Osteocyte (in vitro differentiated cells): ENCODE measurements at regions not wholly inside any gene's neighbourhood (a gene's known extent, or its start where the extent isn't known, plus 50 kb on each side); places are given as distances from the start of the nearest gene placed in this dataset.
"Not testable (repeated sequence)": the region's sequence is repeated elsewhere in the genome, so short reads cannot be mapped to it uniquely, and the experiment has no call there.

Source experiments
- DNase-seq: peaks from one replicate; pipeline ENCODE4 v3.0.0; 2021; ENCODE audit warnings: mixed read lengths; ENCODE audit not compliant: unreplicated experiment; ENCODE audit errors: extremely low spot score
- H3K27ac Mint-ChIP-seq: one replicate; pipeline ENCODE4 v1.8.0; 2021; ENCODE audit warnings: mild to moderate bottlenecking, mixed read lengths; ENCODE audit not compliant: unreplicated experiment
- H3K27me3 Mint-ChIP-seq: one replicate; pipeline ENCODE4 v1.8.0; 2021; ENCODE audit warnings: mixed read lengths; ENCODE audit not compliant: unreplicated experiment
- H3K36me3 Mint-ChIP-seq: one replicate; pipeline ENCODE4 v1.8.0; 2021; ENCODE audit warnings: mixed read lengths; ENCODE audit not compliant: unreplicated experiment
- H3K4me1 Mint-ChIP-seq: one replicate; pipeline ENCODE4 v1.8.0; 2021; ENCODE audit warnings: mixed read lengths; ENCODE audit not compliant: unreplicated experiment
- H3K4me3 Mint-ChIP-seq: one replicate; pipeline ENCODE4 v1.8.0; 2021; ENCODE audit warnings: mild to moderate bottlenecking, moderate library complexity, mixed read lengths; ENCODE audit not compliant: unreplicated experiment
- H3K9me3 Mint-ChIP-seq: one replicate; pipeline ENCODE4 v1.8.0; 2021; ENCODE audit warnings: mixed read lengths; ENCODE audit not compliant: unreplicated experiment
- CTCF ChIP-seq: fragments of 200-600 bp; sonication (generic); IDR thresholded peaks from 2 replicates; pipeline ENCODE4 v1.5.0; 2021; ENCODE audit warnings: antibody characterized with exemption, mild to moderate bottlenecking, moderate library complexity

GRCh38 chr11:98061858-98062257 is 958.9 kb upstream of the CNTN5 start:
- Mint-ChIP-seq H3K4me1 (no peaks in the 10 kb centered on the region), H3K4me3 (no peak overlapping the region), H3K27ac (no peak overlapping the region), H3K9me3 (no peaks in the 10 kb centered on the region), H3K36me3 (no peaks in the 10 kb centered on the region), H3K27me3 (peaks cover 5% of the 10 kb centered on the region)
- no peak for DNase-seq
- no peak for TF ChIP-seq CTCF

GRCh38 chr11:98062714-98063113 is 958.0 kb upstream of the CNTN5 start:
- Mint-ChIP-seq H3K36me3 (no peaks in the 10 kb centered on the region), H3K9me3 (no peaks in the 10 kb centered on the region), H3K4me3 (no peak overlapping the region), H3K27ac (no peak overlapping the region), H3K27me3 (peaks cover 5% of the 10 kb centered on the region), H3K4me1 (no peaks in the 10 kb centered on the region)
- no peak for TF ChIP-seq CTCF
- DNase-seq = no peak

- no peak for DNase-seq
- no peaks in the 10 kb centered on the region for H3K4me1 Mint-ChIP-seq
These were observed 952.5 kb upstream of the CNTN5 start for GRCh38 chr11:98068251-98068650.

GRCh38 chr11:98069147-98069546 is 951.6 kb upstream of the CNTN5 start:
- not testable (repeated sequence) for H3K4me1 Mint-ChIP-seq, H3K27me3 Mint-ChIP-seq, H3K4me3 Mint-ChIP-seq, H3K27ac Mint-ChIP-seq, H3K36me3 Mint-ChIP-seq, H3K9me3 Mint-ChIP-seq, DNase-seq

More at GRCh38 chr11:98068251-98068650, 952.5 kb upstream of the CNTN5 start:
- Mint-ChIP-seq H3K4me3 (no peak overlapping the region), H3K27ac (no peak overlapping the region), H3K9me3 (no peaks in the 10 kb centered on the region), H3K27me3 (no peaks in the 10 kb centered on the region), H3K36me3 (no peaks in the 10 kb centered on the region)
- no peak for TF ChIP-seq CTCF

GRCh38 chr11:98069861-98070260 is 950.9 kb upstream of the CNTN5 start:
- Mint-ChIP-seq H3K36me3 (no peaks in the 10 kb centered on the region), H3K4me1 (no peaks in the 10 kb centered on the region), H3K27ac (no peak overlapping the region), H3K4me3 (no peak overlapping the region), H3K27me3 (no peaks in the 10 kb centered on the region), H3K9me3 (no peaks in the 10 kb centered on the region)
- TF ChIP-seq CTCF = no peak
- DNase-seq = no peak

GRCh38 chr11:98090861-98091505 is 929.8 kb upstream of the CNTN5 start:
- no peak for TF ChIP-seq CTCF
- Mint-ChIP-seq H3K4me3 (no peak overlapping the region), H3K9me3 (no peaks in the 10 kb centered on the region), H3K27ac (no peak overlapping the region), H3K4me1 (no peaks in the 10 kb centered on the region), H3K36me3 (no peaks in the 10 kb centered on the region), H3K27me3 (peaks cover 2% of the 10 kb centered on the region)
- no peak for DNase-seq
